IMR-90 (cell line): ENCODE measurements at regions not wholly inside any gene's neighbourhood (a gene's known extent, or its start where the extent isn't known, plus 50 kb on each side); places are given as distances from the start of the nearest gene placed in this dataset.

Experiments used
- ATAC-seq: fragments of 200-7000 bp; cut with Tn5 transposase; 2 replicates; pipeline ENCODE4 v1.9.1; 2020; ENCODE audit warnings: low read depth, mild to moderate bottlenecking, moderate library complexity
- BruUV-seq: library from RNA; stranded (reverse); fragments of 400-500 nt; replicated peaks from 2 replicates; lab custom pipeline; 2021; lab: Mats Ljungman, UMichigan
- CTCF ChIA-PET: fragments of 300-600 bp; formaldehyde crosslinking; extraction: SDS; loops from one replicate; lab custom pipeline; 2021; ENCODE audit warnings: antibody characterized with exemption; lab: Yijun Ruan, JAX
- POLR2A ChIA-PET: fragments of 300-600 bp; sonication (Branson Sonifier 250); formaldehyde crosslinking; loops from one replicate; lab custom pipeline; 2022; ENCODE audit warnings: antibody characterized with exemption; ENCODE audit not compliant: unreplicated experiment; lab: Charles Lee
- DNase-seq: peaks from one replicate; pipeline ENCODE4 v3.0.0; 2013
- H2AFZ ChIP-seq: replicated peaks from 2 replicates; pipeline ENCODE3; 2013; ENCODE audit warnings: low read length, mild to moderate bottlenecking; ENCODE audit not compliant: poor library complexity
- H2AK5ac ChIP-seq: 2 replicates; pipeline ENCODE4 v1.6.1; 2013; ENCODE audit warnings: low read depth, low read length, inconsistent platforms
- H2AK9ac ChIP-seq: replicated peaks from 2 replicates; pipeline ENCODE3; 2013; ENCODE audit warnings: mild to moderate bottlenecking, low read depth, low read length, moderate library complexity; ENCODE audit not compliant: poor library complexity
- H2BK120ac ChIP-seq: 2 replicates; pipeline ENCODE4 v1.6.1; 2013; ENCODE audit warnings: low read depth, low read length, inconsistent platforms
- H2BK15ac ChIP-seq: 3 replicates; pipeline ENCODE4 v1.6.1; 2013; ENCODE audit warnings: low read depth, low read length, inconsistent platforms
- H2BK20ac ChIP-seq: 2 replicates; pipeline ENCODE4 v1.6.1; 2013; ENCODE audit warnings: low read depth, mild to moderate bottlenecking, inconsistent platforms, low read length, moderate library complexity
- H2BK5ac ChIP-seq: 2 replicates; pipeline ENCODE4 v1.6.1; 2013; ENCODE audit warnings: mild to moderate bottlenecking, low read depth, low read length, inconsistent platforms; ENCODE audit not compliant: poor library complexity, severe bottlenecking
- H3K14ac ChIP-seq: replicated peaks from 2 replicates; pipeline ENCODE4 v1.6.1; 2013; ENCODE audit warnings: low read depth, low read length, inconsistent platforms
- H3K18ac ChIP-seq: 2 replicates; pipeline ENCODE4 v1.6.1; 2013; ENCODE audit warnings: low read depth, low read length, control low read depth
- H3K23ac ChIP-seq: 2 replicates; pipeline ENCODE4 v1.6.1; 2013; ENCODE audit warnings: low read depth, low read length, inconsistent platforms
- H3K27ac ChIP-seq: 2 replicates; pipeline ENCODE4 v1.5.1; 2013; ENCODE audit warnings: mild to moderate bottlenecking, control low read depth, low read length; ENCODE audit not compliant: insufficient read depth
- H3K27me3 ChIP-seq: 2 replicates; pipeline ENCODE4 v1.6.1; 2013; ENCODE audit warnings: low read length; ENCODE audit not compliant: control insufficient read depth, insufficient read depth
- H3K36me3 ChIP-seq: 2 replicates; pipeline ENCODE4 v1.6.1; 2013; ENCODE audit warnings: low read length, mixed read lengths; ENCODE audit not compliant: control insufficient read depth, insufficient read depth
- H3K4ac ChIP-seq: 2 replicates; pipeline ENCODE4 v1.6.1; 2013; ENCODE audit warnings: low read depth, low read length, inconsistent platforms
- H3K4me1 ChIP-seq: 2 replicates; pipeline ENCODE4 v1.6.1; 2013; ENCODE audit warnings: low read length, mixed read lengths; ENCODE audit not compliant: control insufficient read depth, insufficient read depth
- H3K4me2 ChIP-seq: 2 replicates; pipeline ENCODE4 v1.6.1; 2013; ENCODE audit warnings: low read depth, mild to moderate bottlenecking, control low read depth, low read length, moderate library complexity
- H3K4me3 ChIP-seq: 2 replicates; pipeline ENCODE4 v1.5.1; 2013; ENCODE audit warnings: low read depth, mild to moderate bottlenecking, control low read depth, low read length, moderate library complexity; ENCODE audit not compliant: insufficient read depth
- H3K56ac ChIP-seq: 2 replicates; pipeline ENCODE4 v1.6.1; 2013; ENCODE audit warnings: low read length, inconsistent platforms; ENCODE audit not compliant: insufficient read depth; ENCODE audit errors: extremely low read depth
- H3K79me1 ChIP-seq, 2 experiments: 2 replicates each; pipeline ENCODE4 v1.6.1; 2013; ENCODE audit warnings: low read length in 2 of 2, inconsistent platforms in 1 of 2, low read depth in 1 of 2
- H3K9ac ChIP-seq: 2 replicates; pipeline ENCODE4 v1.6.1; 2013; ENCODE audit warnings: low read depth, low read length, control low read depth
- H3K9me1 ChIP-seq: 2 replicates; pipeline ENCODE4 v1.6.1; 2013; ENCODE audit warnings: low read length, inconsistent platforms; ENCODE audit not compliant: insufficient read depth
- H3K9me3 ChIP-seq: 2 replicates; pipeline ENCODE4 v1.6.1; 2013; ENCODE audit warnings: low read length; ENCODE audit not compliant: control insufficient read depth, insufficient read depth
- H4K20me1 ChIP-seq: 2 replicates; pipeline ENCODE4 v1.6.1; 2013; ENCODE audit warnings: low read length, inconsistent platforms; ENCODE audit not compliant: insufficient read depth
- H4K5ac ChIP-seq: 2 replicates; pipeline ENCODE4 v1.6.1; 2013; ENCODE audit warnings: mild to moderate bottlenecking, low read depth, low read length, control low read depth
- H4K8ac ChIP-seq, 2 experiments: 2 replicates each; pipeline ENCODE4 v1.6.1; 2013; ENCODE audit warnings: low read depth in 2 of 2, low read length in 2 of 2, control low read depth in 1 of 2, inconsistent platforms in 1 of 2
- H4K91ac ChIP-seq: 2 replicates; pipeline ENCODE4 v1.6.1; 2013; ENCODE audit warnings: low read depth, low read length, inconsistent platforms; ENCODE audit not compliant: insufficient read depth
- BHLHE40 ChIP-seq: fragments of 150-350 bp; IDR thresholded peaks from 2 replicates; pipeline ENCODE4 v1.6.1; 2016; ENCODE audit warnings: mild to moderate bottlenecking, low read depth, low read length
- CEBPB ChIP-seq: IDR thresholded peaks from 2 replicates; pipeline ENCODE4 v1.6.1; 2012; ENCODE audit warnings: low read depth, low read length, improper control_type of control experiment
- CHD1 ChIP-seq: IDR thresholded peaks from 2 replicates; pipeline ENCODE4 v1.6.1; 2012; ENCODE audit warnings: low read depth, low read length, improper control_type of control experiment
- ELK1 ChIP-seq: fragments of 150-350 bp; IDR thresholded peaks from 2 replicates; pipeline ENCODE4 v1.6.1; 2016; ENCODE audit warnings: low read depth, mild to moderate bottlenecking, low read length, moderate library complexity, borderline replicate concordance
- FOS ChIP-seq: fragments of 150-350 bp; IDR thresholded peaks from 2 replicates; pipeline ENCODE4 v1.6.1; 2016; ENCODE audit warnings: low read depth, low read length
- MAFK ChIP-seq: IDR thresholded peaks from 2 replicates; pipeline ENCODE4 v1.6.1; 2012; ENCODE audit warnings: low read depth, low read length, improper control_type of control experiment
- MAZ ChIP-seq: IDR thresholded peaks from 2 replicates; pipeline ENCODE4 v1.6.1; 2012; ENCODE audit warnings: low read depth, mild to moderate bottlenecking, low read length, improper control_type of control experiment, moderate library complexity, borderline replicate concordance
- MXI1 ChIP-seq: IDR thresholded peaks from 2 replicates; pipeline ENCODE4 v1.6.1; 2012; ENCODE audit warnings: low read depth, mild to moderate bottlenecking, low read length, moderate library complexity, borderline replicate concordance
- NFE2L2 ChIP-seq: fragments of 150-350 bp; IDR thresholded peaks from 2 replicates; pipeline ENCODE4 v1.6.1; 2016; ENCODE audit warnings: low read depth, mild to moderate bottlenecking, low read length
- POLR2A ChIP-seq: IDR thresholded peaks from 2 replicates; pipeline ENCODE4 v1.6.1; 2012; ENCODE audit warnings: mild to moderate bottlenecking, low read depth, low read length
- RAD21 ChIP-seq: IDR thresholded peaks from 2 replicates; pipeline ENCODE4 v1.6.1; 2012; ENCODE audit warnings: low read length, improper control_type of control experiment
- RCOR1 ChIP-seq: IDR thresholded peaks from 2 replicates; pipeline ENCODE4 v1.6.1; 2012; ENCODE audit warnings: mild to moderate bottlenecking, low read length, improper control_type of control experiment; ENCODE audit not compliant: insufficient replicate concordance
- RFX5 ChIP-seq: IDR thresholded peaks from 2 replicates; pipeline ENCODE4 v1.8.0; 2012; ENCODE audit warnings: low read depth, mild to moderate bottlenecking, low read length, moderate library complexity
- SMC3 ChIP-seq: fragments of 150-350 bp; IDR thresholded peaks from 2 replicates; pipeline ENCODE4 v1.6.1; 2016; ENCODE audit warnings: low read depth, mild to moderate bottlenecking, antibody characterized with exemption, low read length, moderate library complexity
- USF2 ChIP-seq: fragments of 150-350 bp; IDR thresholded peaks from 2 replicates; pipeline ENCODE4 v1.6.1; 2017; ENCODE audit warnings: mild to moderate bottlenecking, antibody characterized with exemption, low read length, low read depth
- WGBS, 2 experiments: methylation state at CpG; one replicate each; pipeline versions ENCODE4 v1.1.5 to v1.1.7; 2013; ENCODE audit warnings: missing lambda C conversion rate in 2 of 2; ENCODE audit not compliant: insufficient read length in 1 of 2; ENCODE audit errors: extremely low coverage in 2 of 2; 5-methylcytosine and 5-hydroxymethylcytosine counted together
- dilution Hi-C: fragments of 300-500 bp; cut with HindIII; formaldehyde crosslinking; loops from one replicate; pipeline ENCODE4 v1.14.3; 2018; ENCODE audit warnings: low sequenced_read_pairs; ENCODE audit not compliant: unreplicated experiment
- in situ Hi-C: fragments of 300-500 bp; cut with MboI; formaldehyde crosslinking; loops from 3 replicates; pipeline ENCODE4 v1.14.3; 2019; ENCODE audit warnings: low sequenced_read_pairs, inconsistent platforms, mixed read lengths
- intact Hi-C: fragments of 100-400 bp; cut with micrococcal nuclease; formaldehyde crosslinking; loops from 2 replicates; pipeline ENCODE4 v1.10.0; 2022

GRCh38 chr5:174454464-174454863 lies 269.9 kb upstream of the MSX2 start:
- intact Hi-C loops (no loop called here), in situ Hi-C loops (no loop called here), dilution Hi-C loops (no loop called here)
- Histone ChIP-seq H3K4me2 (no peak overlapping the region), H3K9ac (no peak overlapping the region), H3K9me1 (no peaks in the 10 kb centered on the region), H2BK5ac (no peak overlapping the region), H4K5ac (no peak overlapping the region), H2AK9ac (no peak overlapping the region), H3K4me1 (no peaks in the 10 kb centered on the region), H2BK120ac (no peak overlapping the region), H3K23ac (no peak overlapping the region), H4K8ac (no peak overlapping the region), H2AFZ (no peak overlapping the region), H3K27me3 (peaks cover 4% of the 10 kb centered on the region), H3K79me1 (no peaks in the 10 kb centered on the region), H3K9me3 (no peaks in the 10 kb centered on the region), H3K27ac (no peak overlapping the region), H3K36me3 (no peaks in the 10 kb centered on the region), H3K4me3 (no peak overlapping the region), H4K91ac (no peak overlapping the region), H3K4ac (no peak overlapping the region), H2BK15ac (no peak overlapping the region), H2BK20ac (no peak overlapping the region), H2AK5ac (no peak overlapping the region), H3K18ac (no peak overlapping the region), H3K14ac (no peak overlapping the region), H3K56ac (no peak overlapping the region), H4K20me1 (no peaks in the 10 kb centered on the region)
- CTCF ChIA-PET: no interaction called here
- POLR2A ChIA-PET: no interaction called here
- TF ChIP-seq CEBPB (no peak), USF2 (no peak), BHLHE40 (no peak), CHD1 (no peak), RAD21 (no peak), SMC3 (no peak), FOS (no peak), RCOR1 (no peak), NFE2L2 (no peak), MXI1 (no peak), ELK1 (no peak), RFX5 (no peak), MAZ (no peak), MAFK (no peak), POLR2A (no peak)
- ATAC-seq (no peak), DNase-seq (no peak)
- BruUV-seq: no TSS peak
- no CpG with 5 or more reads among the region's 6 CpGs for WGBS, 2 experiments
